Transverse colon (tissue), 4 donors: ENCODE measurements at regions not wholly inside any gene's neighbourhood (a gene's known extent, or its start where the extent isn't known, plus 50 kb on each side); places are given as distances from the start of the nearest gene placed in this dataset.

Experiments
- DNase-seq: peaks from one replicate; pipeline ENCODE4 v3.0.0-alpha.2; 2019
- H3K27ac ChIP-seq, 4 donors: fragments of 200-600 bp; sonication (generic); 2 replicates each; pipeline ENCODE4 v1.5.1; 2016 to 2018; ENCODE audit warnings: inconsistent platforms in 4 of 4
- H3K27me3 ChIP-seq: fragments of 200-600 bp; sonication (generic); 2 replicates; pipeline ENCODE4 v1.5.1; 2017; ENCODE audit warnings: inconsistent platforms
- H3K36me3 ChIP-seq, 4 donors: fragments of 200-600 bp; sonication (generic); 2 replicates each; pipeline ENCODE4 v1.5.1; 2017 to 2019; ENCODE audit warnings: inconsistent platforms in 4 of 4
- H3K4me1 ChIP-seq, 4 donors: fragments of 200-600 bp; sonication (generic); 2 replicates each; pipeline ENCODE4 v1.5.1; 2017 to 2020; ENCODE audit warnings: inconsistent platforms in 4 of 4
- H3K4me3 ChIP-seq, 4 donors: fragments of 200-600 bp; sonication (generic); 1 replicate in 1 of 4; 2 replicates in 3 of 4; pipeline versions ENCODE4 v1.5.1 to v1.6.1; 2017 to 2019; ENCODE audit warnings: inconsistent platforms in 4 of 4
- H3K9me3 ChIP-seq, 2 donors: fragments of 200-600 bp; sonication (generic); 2 replicates each; pipeline ENCODE4 v1.5.1; 2017 to 2019; ENCODE audit warnings: inconsistent platforms in 2 of 2
- EP300 ChIP-seq: sonication (generic); formaldehyde crosslinking; IDR thresholded peaks from one replicate; pipeline ENCODE4 v1.6.1; 2017; ENCODE audit warnings: antibody characterized with exemption, low read depth
- POLR2A ChIP-seq: fragments of 450-650 bp; IDR thresholded peaks from one replicate; pipeline ENCODE4 v1.6.1; 2016; ENCODE audit warnings: antibody characterized with exemption, mild to moderate bottlenecking, moderate library complexity
- POLR2AphosphoS5 ChIP-seq, 3 donors: sonication (generic); formaldehyde crosslinking; IDR thresholded peaks; one replicate each; pipeline ENCODE4 v1.6.1; 2016; ENCODE audit warnings: antibody characterized with exemption in 3 of 3
- WGBS, 2 donors: methylation state at CpG; one replicate each; pipeline ENCODE4 v1.1.5; 2018; ENCODE audit warnings: low coverage in 1 of 2; 5-methylcytosine and 5-hydroxymethylcytosine counted together
- in situ Hi-C, 4 donors: fragments of 200-750 bp; cut with MboI; loops; one replicate each; pipeline versions ENCODE4 v1.15.0 to v1.15.1; 2017; ENCODE audit warnings: low sequenced_read_pairs in 3 of 4, low pct_ligation_motif_present in 1 of 4, low pct_unique_long_range_greater_than_20kb in 1 of 4
- intact Hi-C: fragments of 100-400 bp; cut with DNase I; formaldehyde crosslinking; loops from one replicate; pipeline ENCODE4 v1.15.1; 2023; ENCODE audit warnings: low total_unique reads
- TF ChIP-seq, protein P1 (sequence below), 5 experiments: fragments of 200-600 bp in 3 of 5; fragments of 450-650 bp in 2 of 5; sonication (generic) in 3 of 5; IDR thresholded peaks; 1 replicate in 2 of 5; 2 replicates in 3 of 5; pipeline ENCODE4 v1.5.1; 2016 to 2017; ENCODE audit warnings: antibody characterized with exemption in 5 of 5, inconsistent platforms in 3 of 5, mild to moderate bottlenecking in 2 of 5, moderate library complexity in 1 of 5

DNA sequence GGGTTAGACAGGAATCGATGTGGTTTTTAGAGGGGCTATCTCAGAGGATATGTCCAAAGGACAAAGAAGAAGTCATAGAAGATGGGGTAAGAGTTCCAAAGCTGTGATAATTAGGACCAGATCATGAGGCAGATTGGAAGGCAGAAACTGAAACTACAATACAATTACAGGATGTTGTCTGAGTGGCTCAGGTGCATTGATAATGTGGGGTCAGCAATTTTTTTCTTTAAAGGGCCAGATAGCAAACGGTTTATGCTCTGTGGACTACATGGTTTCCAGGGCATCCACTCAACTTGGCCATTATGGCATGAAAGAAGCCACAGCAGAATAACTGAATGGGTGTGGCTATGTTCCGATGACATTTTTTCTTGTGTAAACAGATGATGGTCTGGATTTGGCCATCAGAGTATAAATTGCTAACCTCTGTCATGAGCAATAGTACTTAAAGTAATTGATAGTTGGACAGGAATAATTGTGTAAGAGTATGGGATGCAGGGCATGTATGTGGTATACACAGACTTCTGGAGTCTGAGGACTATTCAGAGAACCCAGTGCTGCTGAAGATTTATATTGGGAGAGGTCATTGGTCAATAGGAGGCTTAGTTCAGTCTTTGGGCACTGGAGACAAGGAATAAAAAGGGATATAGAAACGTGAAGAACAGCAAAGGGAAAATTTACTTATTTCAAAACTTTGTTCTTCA lies 198.4 kb upstream of the ADGRL4 start:
- in situ Hi-C loops (no loop called here), intact Hi-C loops (no loop called here)
- H3K4me1 ChIP-seq = no peaks in the 10 kb centered on the region
- no peak overlapping the region for H3K27ac ChIP-seq
- 44 to 49% methylated on average over 4 of the region's 4 CpGs for WGBS, 2 donors
- no peaks in the 10 kb centered on the region for H3K36me3 ChIP-seq
- TF ChIP-seq EP300 (no peak), POLR2A (no peak), POLR2AphosphoS5 (IDR thresholded peaks at IDR 0.05) (no peak)
- TF ChIP-seq, protein P1, sequence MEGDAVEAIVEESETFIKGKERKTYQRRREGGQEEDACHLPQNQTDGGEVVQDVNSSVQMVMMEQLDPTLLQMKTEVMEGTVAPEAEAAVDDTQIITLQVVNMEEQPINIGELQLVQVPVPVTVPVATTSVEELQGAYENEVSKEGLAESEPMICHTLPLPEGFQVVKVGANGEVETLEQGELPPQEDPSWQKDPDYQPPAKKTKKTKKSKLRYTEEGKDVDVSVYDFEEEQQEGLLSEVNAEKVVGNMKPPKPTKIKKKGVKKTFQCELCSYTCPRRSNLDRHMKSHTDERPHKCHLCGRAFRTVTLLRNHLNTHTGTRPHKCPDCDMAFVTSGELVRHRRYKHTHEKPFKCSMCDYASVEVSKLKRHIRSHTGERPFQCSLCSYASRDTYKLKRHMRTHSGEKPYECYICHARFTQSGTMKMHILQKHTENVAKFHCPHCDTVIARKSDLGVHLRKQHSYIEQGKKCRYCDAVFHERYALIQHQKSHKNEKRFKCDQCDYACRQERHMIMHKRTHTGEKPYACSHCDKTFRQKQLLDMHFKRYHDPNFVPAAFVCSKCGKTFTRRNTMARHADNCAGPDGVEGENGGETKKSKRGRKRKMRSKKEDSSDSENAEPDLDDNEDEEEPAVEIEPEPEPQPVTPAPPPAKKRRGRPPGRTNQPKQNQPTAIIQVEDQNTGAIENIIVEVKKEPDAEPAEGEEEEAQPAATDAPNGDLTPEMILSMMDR (IDR thresholded peaks at IDR 0.05) = no peak
- no peaks in the 10 kb centered on the region for H3K27me3 ChIP-seq
- no peak overlapping the region for H3K4me3 ChIP-seq
- no peaks in the 10 kb centered on the region for H3K9me3 ChIP-seq
- DNase-seq = no peak

DNA sequence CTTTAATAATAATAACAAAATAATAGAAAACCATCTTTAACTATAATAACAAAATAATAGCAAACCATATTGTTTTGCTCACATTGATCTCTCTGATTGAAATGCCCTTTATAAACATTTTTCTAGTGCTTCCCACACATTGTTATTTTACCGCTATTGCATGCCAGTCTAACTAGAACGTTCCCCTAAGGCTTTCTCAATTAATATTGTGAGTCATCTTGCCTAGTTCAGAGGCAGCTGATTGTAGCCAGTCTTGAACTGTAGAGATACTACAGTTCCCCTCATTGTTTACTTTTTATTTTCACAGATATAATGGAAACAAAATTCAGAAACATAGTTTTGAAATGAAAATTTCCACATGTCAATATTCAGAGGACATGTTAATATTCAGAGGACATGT lies 192.3 kb upstream of the ADGRL4 start:
- H3K9me3 ChIP-seq = no peaks in the 10 kb centered on the region
- no peak overlapping the region for H3K4me3 ChIP-seq
- in situ Hi-C loops = no loop called here
- TF ChIP-seq, protein P1 (IDR thresholded peaks at IDR 0.05) = no peak
- H3K4me1 ChIP-seq = no peaks in the 10 kb centered on the region
- H3K36me3 ChIP-seq = no peaks in the 10 kb centered on the region
- WGBS, 2 donors = 41 to 47% methylated on average over 2 of the region's 2 CpGs
- intact Hi-C loops = no loop called here
- no peaks in the 10 kb centered on the region for H3K27me3 ChIP-seq
- DNase-seq = no peak
- no peak overlapping the region for H3K27ac ChIP-seq

DNA sequence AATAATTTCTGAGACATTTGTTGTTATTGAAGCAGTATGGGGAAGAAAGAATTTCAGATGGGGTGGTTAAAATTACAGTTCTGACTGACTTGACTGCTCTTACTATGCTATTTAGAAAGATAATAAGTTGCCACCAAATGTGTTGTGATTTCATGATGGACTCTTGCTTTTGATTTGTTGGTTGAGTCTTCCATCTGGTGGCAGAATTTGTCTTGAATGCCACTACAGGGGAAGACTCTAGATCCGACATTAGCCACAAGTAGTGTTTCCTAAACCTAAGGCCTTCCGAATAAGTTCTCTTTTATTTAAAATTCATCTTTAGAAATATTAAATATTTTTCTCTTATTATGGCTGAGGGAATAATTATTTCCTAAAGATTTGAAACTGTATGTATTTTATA lies 190.9 kb upstream of the ADGRL4 start:
- Histone ChIP-seq H3K27me3 (no peaks in the 10 kb centered on the region), H3K36me3 (no peaks in the 10 kb centered on the region), H3K4me1 (peaks cover 0 to 5% (median 2%) of the 10 kb centered on the region in 4 donors), H3K9me3 (no peaks in the 10 kb centered on the region), H3K4me3 (no peak overlapping the region), H3K27ac (no peak overlapping the region)
- TF ChIP-seq, protein P1 (IDR thresholded peaks at IDR 0.05) = no peak
- no peak for TF ChIP-seq POLR2AphosphoS5 (IDR thresholded peaks at IDR 0.05)
- in situ Hi-C loops (no loop called here), intact Hi-C loops (no loop called here)
- no peak for DNase-seq
- 71 to 79% methylated on average over 2 of the region's 2 CpGs for WGBS, 2 donors

DNA sequence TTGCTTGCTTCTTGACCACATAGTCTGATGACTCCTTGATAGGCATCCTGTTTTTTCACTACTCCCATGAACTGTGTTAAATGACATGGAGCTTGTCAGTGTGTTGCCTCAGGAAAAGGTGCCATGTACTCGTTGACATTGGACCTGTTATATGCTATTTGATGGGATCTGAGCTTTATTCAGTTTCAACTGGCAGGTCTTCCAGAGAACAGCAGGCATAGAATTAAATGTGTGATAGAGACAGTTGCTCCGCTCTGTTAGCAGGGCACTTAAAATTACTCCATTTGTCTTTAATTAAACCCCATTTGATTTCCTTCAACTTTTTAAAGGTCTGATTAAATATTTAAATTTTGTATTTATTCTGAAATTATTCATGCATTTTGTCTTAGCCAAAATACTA lies 189.7 kb upstream of the ADGRL4 start:
- H3K4me1 ChIP-seq = peaks cover 0 to 5% (median 2%) of the 10 kb centered on the region in 4 donors
- DNase-seq = no peak
- WGBS, 2 donors = 71 to 76% methylated on average over 2 of the region's 2 CpGs
- in situ Hi-C loops = no loop called here
- no peak overlapping the region for H3K4me3 ChIP-seq
- intact Hi-C loops = no loop called here
- no peak overlapping the region for H3K27ac ChIP-seq
- no peaks in the 10 kb centered on the region for H3K27me3 ChIP-seq
- TF ChIP-seq, protein P1 (IDR thresholded peaks at IDR 0.05) = no peak
- TF ChIP-seq POLR2A (no peak), POLR2AphosphoS5 (IDR thresholded peaks at IDR 0.05) (no peak), EP300 (no peak)
- no peaks in the 10 kb centered on the region for H3K36me3 ChIP-seq
- no peaks in the 10 kb centered on the region for H3K9me3 ChIP-seq
